MG63 (cell line): ENCODE measurements at regions not wholly inside any gene's neighbourhood (a gene's known extent, or its start where the extent isn't known, plus 50 kb on each side); places are given as distances from the start of the nearest gene placed in this dataset.

ENCODE experiments used
- DNase-seq: peaks from one replicate; pipeline ENCODE4 v3.0.0-alpha.2; 2020
- H3K27me3 ChIP-seq: fragments of 250-450 bp; sonication (Bioruptor Pico); 2 replicates; pipeline ENCODE4 v1.5.1; 2020; ENCODE audit warnings: mild to moderate bottlenecking, moderate library complexity
- H3K36me3 ChIP-seq: fragments of 250-450 bp; sonication (Bioruptor Pico); 2 replicates; pipeline ENCODE4 v1.5.1; 2020; ENCODE audit warnings: mild to moderate bottlenecking, moderate library complexity
- H3K4me3 ChIP-seq: fragments of 250-450 bp; sonication (Bioruptor Pico); 2 replicates; pipeline ENCODE4 v1.5.1; 2020; ENCODE audit warnings: mild to moderate bottlenecking, moderate library complexity
- H3K9me3 ChIP-seq: fragments of 250-450 bp; sonication (Bioruptor Pico); 2 replicates; pipeline ENCODE4 v1.5.1; 2020; ENCODE audit warnings: mild to moderate bottlenecking, moderate library complexity

- no peaks in the 10 kb centered on the region for H3K9me3 ChIP-seq
- H3K27me3 ChIP-seq, result no peaks in the 10 kb centered on the region
- no peak overlapping the region for H3K4me3 ChIP-seq
- no peak for DNase-seq
- H3K36me3 ChIP-seq, result no peaks in the 10 kb centered on the region
These were observed 150.8 kb upstream of the ZEB2 start for GRCh38 chr2:144670738-144671137.

- Histone ChIP-seq H3K36me3 (no peaks in the 10 kb centered on the region), H3K9me3 (no peaks in the 10 kb centered on the region), H3K27me3 (no peaks in the 10 kb centered on the region), H3K4me3 (no peak overlapping the region)
- no peak for DNase-seq
These were observed 150.2 kb upstream of the ZEB2 start for GRCh38 chr2:144670080-144670479.

GRCh38 chr2:144669196-144669987 is 149.5 kb upstream of the ZEB2 start:
- no peak overlapping the region for H3K4me3 ChIP-seq
- no peaks in the 10 kb centered on the region for H3K9me3 ChIP-seq
- no peaks in the 10 kb centered on the region for H3K36me3 ChIP-seq
- no peak for DNase-seq
- no peaks in the 10 kb centered on the region for H3K27me3 ChIP-seq

- no peak for DNase-seq
- H3K4me3 ChIP-seq, result no peak overlapping the region
- no peaks in the 10 kb centered on the region for H3K27me3 ChIP-seq
- no peaks in the 10 kb centered on the region for H3K9me3 ChIP-seq
- H3K36me3 ChIP-seq, result no peaks in the 10 kb centered on the region
These were observed 148.7 kb upstream of the ZEB2 start for GRCh38 chr2:144668493-144669110.

- no peaks in the 10 kb centered on the region for H3K9me3 ChIP-seq
- H3K4me3 ChIP-seq, result no peak overlapping the region
- H3K36me3 ChIP-seq, result no peaks in the 10 kb centered on the region
- no peak for DNase-seq
- H3K27me3 ChIP-seq, result no peaks in the 10 kb centered on the region
These were observed 146.1 kb upstream of the ZEB2 start for GRCh38 chr2:144666032-144666431.

- Histone ChIP-seq H3K27me3 (no peaks in the 10 kb centered on the region), H3K9me3 (no peaks in the 10 kb centered on the region), H3K4me3 (no peak overlapping the region), H3K36me3 (no peaks in the 10 kb centered on the region)
- DNase-seq, result no peak
These were observed 143.3 kb upstream of the ZEB2 start for GRCh38 chr2:144663207-144663606.

- peak; percentile 7 for DNase-seq
- Histone ChIP-seq H3K27me3 (no peaks in the 10 kb centered on the region), H3K4me3 (no peak overlapping the region), H3K36me3 (no peaks in the 10 kb centered on the region), H3K9me3 (no peaks in the 10 kb centered on the region)
These were observed 140.8 kb upstream of the ZEB2 start for GRCh38 chr2:144660518-144661316.

- H3K4me3 ChIP-seq, result no peak overlapping the region
- DNase-seq, result peak; percentile 98
- H3K36me3 ChIP-seq, result no peaks in the 10 kb centered on the region
These were observed 139.9 kb upstream of the ZEB2 start for GRCh38 chr2:144659731-144660275.

GRCh38 chr2:144654523-144654922 is 134.6 kb upstream of the ZEB2 start:
- no peaks in the 10 kb centered on the region for H3K27me3 ChIP-seq
- H3K4me3 ChIP-seq, result no peak overlapping the region
- no peaks in the 10 kb centered on the region for H3K9me3 ChIP-seq
- no peaks in the 10 kb centered on the region for H3K36me3 ChIP-seq
- no peak for DNase-seq

More at GRCh38 chr2:144659731-144660275, 139.9 kb upstream of the ZEB2 start:
- Histone ChIP-seq H3K27me3 (no peaks in the 10 kb centered on the region), H3K9me3 (no peaks in the 10 kb centered on the region)

GRCh38 chr2:144650907-144651306 is 131.0 kb upstream of the ZEB2 start:
- H3K4me3 ChIP-seq, result no peak overlapping the region; the same call in none of the 2 replicates
- DNase-seq, result peak; percentile 67
- H3K9me3 ChIP-seq, result no peaks in the 10 kb centered on the region
- H3K27me3 ChIP-seq, result no peaks in the 10 kb centered on the region
- no peaks in the 10 kb centered on the region for H3K36me3 ChIP-seq

- Histone ChIP-seq H3K36me3 (no peaks in the 10 kb centered on the region), H3K27me3 (no peaks in the 10 kb centered on the region), H3K9me3 (no peaks in the 10 kb centered on the region), H3K4me3 (peak overlapping the region; percentile 5)
- DNase-seq, result peak; percentile 66
These were observed 129.0 kb upstream of the ZEB2 start for GRCh38 chr2:144648837-144649465.

GRCh38 chr2:144645083-144645778 is 125.3 kb upstream of the ZEB2 start:
- no peaks in the 10 kb centered on the region for H3K9me3 ChIP-seq
- no peaks in the 10 kb centered on the region for H3K27me3 ChIP-seq
- no peak for DNase-seq
- no peaks in the 10 kb centered on the region for H3K36me3 ChIP-seq
- H3K4me3 ChIP-seq, result no peak overlapping the region

- Histone ChIP-seq H3K9me3 (no peaks in the 10 kb centered on the region), H3K36me3 (no peaks in the 10 kb centered on the region), H3K4me3 (no peak overlapping the region), H3K27me3 (no peaks in the 10 kb centered on the region)
- DNase-seq, result no peak
These were observed 124.6 kb upstream of the ZEB2 start for GRCh38 chr2:144644549-144644948.

- no peak overlapping the region for H3K4me3 ChIP-seq
- no peaks in the 10 kb centered on the region for H3K9me3 ChIP-seq
- H3K27me3 ChIP-seq, result no peaks in the 10 kb centered on the region
- H3K36me3 ChIP-seq, result no peaks in the 10 kb centered on the region
- DNase-seq, result peak; percentile 26
These were observed 123.8 kb upstream of the ZEB2 start for GRCh38 chr2:144643537-144644336.

- H3K27me3 ChIP-seq, result no peaks in the 10 kb centered on the region
- H3K9me3 ChIP-seq, result no peaks in the 10 kb centered on the region
- H3K36me3 ChIP-seq, result no peaks in the 10 kb centered on the region
- no peak overlapping the region for H3K4me3 ChIP-seq
- no peak for DNase-seq
These were observed 122.9 kb upstream of the ZEB2 start for GRCh38 chr2:144642856-144643255.
